Sciatic nerve (tissue), 2 donors: ENCODE measurements at regions not wholly inside any gene's neighbourhood (a gene's known extent, or its start where the extent isn't known, plus 50 kb on each side); places are given as distances from the start of the nearest gene placed in this dataset.
"Not testable (repeated sequence)": the region's sequence is repeated elsewhere in the genome, so short reads cannot be mapped to it uniquely, and the experiment has no call there.

Experiments
- ATAC-seq: fragments of 200-7000 bp; cut with Tn5 transposase; one replicate; pipeline ENCODE4 v1.9.1; 2020; ENCODE audit warnings: mild to moderate bottlenecking, moderate library complexity
- DNase-seq: peaks from one replicate; pipeline ENCODE4 v3.0.0-alpha.2; 2020; ENCODE audit warnings: low spot score
- intact Hi-C: fragments of 100-400 bp; cut with DNase I; formaldehyde crosslinking; loops from one replicate; pipeline ENCODE4 v1.14.2; 2022
- donor health status: DM: no; HTN: no; CAD: no.
- donor health status: DM: no; HTN: no; CAD: no.

DNA sequence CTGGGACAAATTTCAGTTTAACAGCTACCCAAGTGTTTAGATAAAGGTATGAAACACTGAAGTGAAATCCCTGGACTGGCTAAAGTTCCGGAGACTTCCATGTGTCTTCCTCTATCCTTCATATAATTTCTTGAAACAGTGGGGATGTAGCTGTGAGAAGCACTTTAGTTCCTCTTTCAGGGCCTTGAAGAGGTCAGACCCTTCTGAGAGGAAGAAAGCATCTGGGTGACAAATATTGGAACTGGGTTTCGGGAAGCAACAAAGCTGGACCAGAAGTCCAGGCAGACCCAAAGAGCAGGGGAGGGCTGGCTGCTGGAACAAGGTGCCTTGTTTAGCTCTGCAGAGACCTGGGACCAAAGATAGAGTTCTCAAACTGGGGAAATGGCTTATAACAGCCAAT is 75.4 kb upstream of the ZFAND5 start:
- DNase-seq = no peak
- intact Hi-C loops = no loop called here
- peak; percentile 65 for ATAC-seq

DNA sequence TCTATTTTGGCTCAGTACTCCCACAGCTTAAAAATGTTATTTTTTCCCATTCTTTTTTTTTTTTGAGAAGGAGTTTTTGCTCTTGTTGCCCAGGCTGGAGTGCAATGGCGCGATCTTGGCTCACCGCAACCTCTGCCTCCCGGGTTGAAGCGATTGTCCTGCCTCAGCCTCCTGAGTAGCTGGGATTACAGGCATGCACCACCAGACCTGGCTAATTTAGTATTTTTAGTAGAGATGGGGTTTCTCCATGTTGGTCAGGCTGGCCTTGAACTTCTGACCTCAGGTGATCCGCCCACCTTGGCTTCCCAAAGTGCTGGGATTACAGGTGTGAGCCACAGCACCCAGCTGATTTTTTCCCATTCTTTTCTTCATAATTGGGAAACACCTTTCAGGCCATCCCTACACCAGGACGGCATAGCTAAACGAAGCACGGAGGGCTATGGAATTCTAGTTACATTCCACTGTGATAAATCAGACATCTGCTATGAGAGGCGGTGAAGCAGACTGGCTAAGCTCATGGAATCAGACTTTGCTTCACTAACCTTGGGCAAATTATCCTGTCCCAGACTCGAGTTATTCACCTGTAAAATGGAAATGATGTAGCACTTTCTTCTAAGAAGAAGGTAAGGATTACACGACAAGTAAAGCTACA is 68.7 kb upstream of the ZFAND5 start:
- DNase-seq, intact Hi-C loops, ATAC-seq: not testable (repeated sequence)

DNA sequence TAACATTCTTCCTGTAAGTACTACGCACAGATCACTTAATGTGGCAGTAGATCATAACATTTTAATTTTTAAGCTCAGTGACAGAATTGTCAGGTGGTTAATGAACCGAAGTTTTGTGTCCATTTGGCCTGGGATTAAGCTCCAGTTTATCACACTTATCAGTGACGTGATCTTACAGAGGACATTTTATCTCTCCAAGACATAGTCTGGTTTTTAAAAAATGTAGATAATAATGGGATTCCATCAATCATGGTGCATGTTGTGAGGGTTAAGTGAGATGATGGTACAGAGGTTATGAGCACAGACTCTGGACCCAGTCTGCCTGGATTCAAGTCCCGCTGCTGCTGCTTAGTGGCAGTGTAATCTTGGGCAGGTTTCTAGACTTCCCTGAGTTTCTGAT is 66.0 kb upstream of the ZFAND5 start:
- intact Hi-C loops = no loop called here
- no peak for ATAC-seq
- DNase-seq = no peak

DNA sequence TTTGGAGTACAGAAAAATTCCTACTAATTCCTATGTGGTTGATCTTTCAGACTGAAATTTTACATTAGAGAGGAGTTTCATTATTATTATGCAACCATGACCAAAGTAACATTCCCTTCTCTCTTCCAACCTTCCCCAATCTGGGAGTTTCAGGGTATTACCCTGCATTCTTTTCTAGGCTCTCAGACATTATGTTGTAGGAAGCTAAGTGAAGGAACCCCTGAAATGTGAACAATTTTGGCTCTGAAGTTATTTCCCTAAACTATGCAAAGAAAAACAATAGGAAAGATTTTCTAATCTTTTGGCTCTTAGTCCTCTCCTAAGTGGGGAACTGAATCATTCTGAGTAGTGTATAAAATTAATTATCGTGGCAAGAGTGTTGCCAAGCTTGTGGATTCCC is 63.3 kb upstream of the ZFAND5 start:
- ATAC-seq (no peak), DNase-seq (no peak)
- intact Hi-C loops = no loop called here

DNA sequence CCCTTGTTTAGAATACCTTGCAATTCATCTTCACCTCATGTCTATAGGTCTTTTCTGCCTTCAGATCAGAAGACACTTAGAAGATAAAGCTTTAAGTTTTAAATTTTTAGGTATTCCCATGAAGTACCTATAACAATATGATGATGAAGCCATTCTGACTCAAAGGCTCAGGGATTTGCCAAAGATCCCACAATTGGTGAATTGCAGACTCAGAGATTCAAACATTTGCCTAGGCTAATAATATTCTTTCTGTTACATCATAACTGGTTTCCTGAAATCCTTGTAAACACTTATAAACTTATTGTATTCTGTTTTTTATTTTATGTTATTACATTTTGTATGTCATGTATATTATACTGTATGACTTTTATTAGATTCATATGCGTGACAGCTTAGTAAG is 62.8 kb upstream of the ZFAND5 start:
- ATAC-seq = no peak
- DNase-seq = no peak
- intact Hi-C loops = no loop called here

DNA sequence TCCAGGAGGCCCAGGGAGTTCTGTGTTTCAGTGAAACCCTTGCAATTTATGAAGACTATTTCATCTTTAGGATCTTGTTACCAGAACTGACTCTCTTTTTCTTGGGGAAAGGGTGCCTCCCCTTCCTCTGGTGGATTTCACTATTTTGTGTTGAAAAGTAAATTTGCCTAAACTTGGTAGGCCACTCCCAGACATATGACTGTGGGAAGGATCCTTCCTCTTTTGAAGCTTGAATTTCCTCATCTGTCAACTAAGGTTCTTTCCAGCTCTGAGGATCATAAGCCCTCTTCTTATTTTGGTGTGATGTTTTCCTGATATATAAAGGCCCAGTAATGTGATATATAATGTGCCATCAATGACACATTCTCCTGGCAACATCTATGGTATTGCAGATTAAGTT is 59.1 kb upstream of the ZFAND5 start:
- peak; percentile 44 for ATAC-seq
- no peak for DNase-seq
- intact Hi-C loops = no loop called here

DNA sequence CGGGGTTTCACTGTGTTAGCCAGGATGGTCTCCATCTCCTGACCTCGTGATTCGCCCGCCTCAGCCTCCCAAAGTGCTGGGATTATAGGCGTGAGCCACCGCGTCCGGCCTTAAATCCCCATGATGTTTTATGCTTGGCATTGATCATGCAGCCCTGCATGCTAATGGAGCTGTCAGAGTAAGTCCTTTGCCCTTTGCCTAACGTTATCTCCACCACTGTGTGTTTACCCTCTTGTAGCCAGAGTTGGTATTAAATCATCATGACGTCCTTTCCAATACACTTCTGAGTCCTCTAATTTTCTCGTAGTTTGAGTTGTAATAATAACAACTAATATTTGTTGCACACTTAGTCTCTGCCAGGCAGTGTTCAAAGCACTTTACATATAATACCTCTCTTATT is 57.2 kb upstream of the ZFAND5 start:
- ATAC-seq (no peak), DNase-seq (no peak)
- intact Hi-C loops = no loop called here

DNA sequence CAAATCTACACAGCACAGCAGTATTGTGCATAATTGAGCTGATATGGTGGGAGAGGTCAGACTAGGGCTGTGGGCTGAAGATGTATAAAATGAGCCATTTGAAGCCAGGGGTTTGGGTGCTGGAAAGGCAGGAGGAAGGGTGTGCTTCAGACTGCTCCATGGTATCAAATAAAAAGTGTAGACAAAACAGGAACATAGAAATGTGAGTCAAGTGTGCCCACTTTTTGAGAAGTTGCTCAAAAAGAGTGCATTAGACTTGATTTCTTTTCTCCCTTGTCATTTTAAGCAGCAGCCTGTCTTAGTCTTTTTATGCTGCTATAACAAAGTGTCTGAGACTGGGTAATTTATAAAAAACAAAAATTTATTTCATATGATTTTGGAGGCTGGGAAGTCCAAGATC is 55.8 kb upstream of the ZFAND5 start:
- DNase-seq = no peak
- intact Hi-C loops = no loop called here
- ATAC-seq = no peak

DNA sequence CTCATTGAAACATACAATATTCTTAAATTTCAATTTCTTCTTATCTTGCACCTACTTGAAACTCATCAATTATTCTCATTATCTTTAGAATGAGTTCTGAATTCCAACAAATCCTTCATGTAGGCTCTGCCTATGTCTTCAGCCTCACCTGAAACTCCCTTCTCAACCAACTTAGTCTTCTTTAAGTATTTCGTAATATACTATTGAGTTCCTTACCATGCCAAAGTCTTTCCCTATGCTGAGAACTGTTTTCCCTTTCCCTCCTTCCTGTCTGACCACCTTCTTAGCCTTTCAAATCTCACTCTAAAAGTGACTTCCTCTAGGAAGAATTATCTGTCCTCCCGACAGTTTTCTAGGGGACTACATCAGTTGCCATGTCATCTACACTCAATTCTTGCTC is 50.9 kb upstream of the ZFAND5 start:
- ATAC-seq = no peak
- intact Hi-C loops = no loop called here
- no peak for DNase-seq

DNA sequence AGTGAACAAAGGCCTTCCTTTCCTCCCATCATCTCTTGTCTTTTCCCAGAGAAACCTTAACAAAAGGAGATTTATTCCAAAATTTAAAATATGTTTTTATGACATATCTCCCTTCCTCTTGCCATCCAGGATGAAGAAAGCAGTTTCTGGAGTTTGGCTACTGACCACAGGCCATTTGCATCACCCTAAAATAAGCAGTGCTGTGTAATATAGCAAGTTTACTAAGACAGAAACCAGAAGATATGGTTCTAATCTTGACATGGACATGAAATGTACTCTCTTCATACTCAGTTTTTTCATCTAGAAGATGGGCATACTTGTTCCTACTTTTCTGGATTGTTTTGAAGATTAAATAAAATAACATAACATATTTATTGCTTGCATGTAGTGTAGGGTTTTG is 50.2 kb upstream of the ZFAND5 start:
- no peak for DNase-seq
- no peak for ATAC-seq
- intact Hi-C loops = no loop called here
